Choroid plexus epithelial cell (primary cell): ENCODE measurements at regions not wholly inside any gene's neighbourhood (a gene's known extent, or its start where the extent isn't known, plus 50 kb on each side); places are given as distances from the start of the nearest gene placed in this dataset.

Experiments used
- DNase-seq: peaks from one replicate; pipeline ENCODE4 v3.0.0-alpha.2; 2010; ENCODE audit warnings: low read depth
- H3K4me3 ChIP-seq: 2 replicates; pipeline ENCODE4 v1.5.1; 2011; ENCODE audit warnings: low read depth, mild to moderate bottlenecking, control low read depth, low read length, moderate library complexity
- TF ChIP-seq, protein P1 (sequence below): conservative IDR thresholded peaks from 2 replicates; pipeline ENCODE4 v1.5.1; 2011; ENCODE audit warnings: low read depth, mild to moderate bottlenecking, control low read depth, inconsistent platforms, low read length, moderate library complexity

DNA sequence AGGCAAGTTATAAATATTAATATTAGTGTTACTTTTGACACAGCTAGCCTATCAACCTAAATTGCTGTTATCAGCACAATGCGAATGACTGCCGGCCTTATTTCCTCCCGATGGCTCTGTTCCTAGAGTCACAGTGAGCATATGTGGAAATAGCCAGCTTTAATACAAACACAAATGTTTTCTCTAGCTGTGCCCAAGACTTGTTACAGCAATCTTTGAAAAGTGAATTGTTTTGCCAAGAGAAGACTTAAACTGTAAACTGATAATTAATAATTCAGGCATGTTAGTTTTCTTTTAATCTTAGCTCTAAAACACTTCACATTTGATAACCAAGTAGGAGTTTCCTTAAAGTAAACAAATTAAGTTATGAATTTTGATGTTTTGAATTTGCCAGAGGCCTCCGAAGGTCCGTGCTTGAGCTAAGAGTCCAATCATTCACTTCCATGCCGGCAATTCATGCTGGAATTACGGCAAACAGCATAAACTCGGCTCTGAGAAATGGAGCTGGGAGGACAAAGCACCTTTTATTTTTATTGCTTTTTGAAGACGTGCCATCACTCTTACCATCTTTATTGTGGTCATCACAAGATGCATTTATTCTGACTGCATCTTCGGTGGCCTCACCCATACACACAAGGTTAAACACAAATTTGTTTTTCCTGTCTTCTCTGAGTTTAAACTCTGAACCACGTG lies 184.5 kb upstream of the CWC22 start:
- TF ChIP-seq, protein P1, sequence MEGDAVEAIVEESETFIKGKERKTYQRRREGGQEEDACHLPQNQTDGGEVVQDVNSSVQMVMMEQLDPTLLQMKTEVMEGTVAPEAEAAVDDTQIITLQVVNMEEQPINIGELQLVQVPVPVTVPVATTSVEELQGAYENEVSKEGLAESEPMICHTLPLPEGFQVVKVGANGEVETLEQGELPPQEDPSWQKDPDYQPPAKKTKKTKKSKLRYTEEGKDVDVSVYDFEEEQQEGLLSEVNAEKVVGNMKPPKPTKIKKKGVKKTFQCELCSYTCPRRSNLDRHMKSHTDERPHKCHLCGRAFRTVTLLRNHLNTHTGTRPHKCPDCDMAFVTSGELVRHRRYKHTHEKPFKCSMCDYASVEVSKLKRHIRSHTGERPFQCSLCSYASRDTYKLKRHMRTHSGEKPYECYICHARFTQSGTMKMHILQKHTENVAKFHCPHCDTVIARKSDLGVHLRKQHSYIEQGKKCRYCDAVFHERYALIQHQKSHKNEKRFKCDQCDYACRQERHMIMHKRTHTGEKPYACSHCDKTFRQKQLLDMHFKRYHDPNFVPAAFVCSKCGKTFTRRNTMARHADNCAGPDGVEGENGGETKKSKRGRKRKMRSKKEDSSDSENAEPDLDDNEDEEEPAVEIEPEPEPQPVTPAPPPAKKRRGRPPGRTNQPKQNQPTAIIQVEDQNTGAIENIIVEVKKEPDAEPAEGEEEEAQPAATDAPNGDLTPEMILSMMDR, result no peak
- DNase-seq, result peak; percentile 66
- H3K4me3 ChIP-seq, result no peak overlapping the region

DNA sequence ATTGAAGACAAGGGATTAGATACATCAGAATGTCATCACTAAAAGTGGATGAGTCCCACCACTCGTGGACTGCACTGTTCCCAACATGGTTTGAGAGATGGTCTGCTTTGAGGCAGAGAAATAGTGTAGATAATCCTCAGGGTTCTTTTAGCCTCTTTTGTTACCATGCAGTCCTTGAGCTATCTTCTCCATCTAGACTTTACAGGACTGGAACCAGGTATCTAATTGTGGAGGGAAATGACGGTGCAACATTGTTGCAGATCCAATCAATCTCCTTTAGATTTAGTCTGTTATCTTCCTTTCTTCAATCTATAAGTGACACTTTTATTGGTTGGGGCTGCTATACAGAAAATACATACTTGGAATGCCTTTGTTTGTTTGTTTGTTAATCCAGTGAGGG lies 183.8 kb upstream of the CWC22 start:
- no peak overlapping the region for H3K4me3 ChIP-seq
- DNase-seq, result no peak
- TF ChIP-seq, protein P1, result no peak

DNA sequence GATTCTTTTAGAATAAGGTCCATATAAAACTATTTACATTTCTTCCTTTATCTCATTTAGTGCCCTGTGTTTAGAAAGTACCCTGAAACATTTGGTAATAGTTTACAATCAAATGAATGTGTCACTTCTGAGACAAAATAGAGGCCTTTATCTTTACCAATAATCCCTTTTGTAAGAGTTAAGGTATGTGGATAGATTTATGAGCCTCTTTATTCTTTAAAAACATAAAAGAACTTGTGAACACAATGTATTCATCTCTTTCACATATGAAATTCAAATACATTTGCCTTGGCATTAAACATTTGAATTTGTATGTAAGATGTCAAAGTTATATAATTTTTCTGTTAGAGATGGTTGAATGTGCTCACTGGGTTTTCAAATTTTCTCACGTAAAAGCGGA lies 180.5 kb upstream of the CWC22 start:
- DNase-seq, result no peak
- TF ChIP-seq, protein P1, result no peak
- H3K4me3 ChIP-seq, result no peak overlapping the region

DNA sequence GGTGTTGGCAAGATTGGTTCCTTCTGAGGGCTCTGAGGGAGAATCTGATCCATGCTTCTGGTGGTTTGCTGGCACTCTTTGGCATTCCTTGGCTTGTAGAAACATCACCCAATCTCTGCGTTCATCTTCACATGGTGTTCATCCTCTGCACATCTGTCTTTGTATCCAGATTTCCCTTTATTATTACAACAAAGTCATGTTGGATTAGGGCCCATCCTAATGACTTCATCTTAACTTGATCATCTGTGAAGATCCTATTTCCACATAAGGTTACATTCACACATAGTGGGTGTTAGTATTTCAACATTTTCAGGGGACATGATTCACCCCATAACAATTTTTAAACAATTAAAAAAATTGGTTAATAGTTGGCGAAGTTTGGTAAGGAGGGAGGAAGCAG lies 177.4 kb upstream of the CWC22 start:
- DNase-seq, result peak; percentile 72
- TF ChIP-seq, protein P1, result no peak
- no peak overlapping the region for H3K4me3 ChIP-seq

DNA sequence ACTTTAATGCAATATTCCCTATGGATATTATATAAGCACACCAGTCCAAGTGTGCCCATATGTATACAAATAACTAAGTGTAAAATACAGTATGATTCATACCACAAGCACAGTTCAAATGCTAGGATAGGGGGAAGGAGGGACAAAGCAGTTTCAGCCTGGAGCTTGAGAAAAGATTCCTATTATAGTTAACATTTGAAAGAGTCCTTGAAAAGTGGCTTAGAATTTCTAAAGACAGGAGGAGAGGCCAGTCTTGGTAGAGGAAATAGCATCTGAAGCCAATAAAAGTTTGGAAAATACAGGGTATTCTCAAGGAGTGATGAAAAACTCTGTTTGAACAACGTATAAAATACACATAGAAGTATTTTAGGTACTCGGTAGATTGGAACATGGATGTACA lies 173.4 kb upstream of the CWC22 start:
- TF ChIP-seq, protein P1, result no peak
- no peak for DNase-seq
- H3K4me3 ChIP-seq, result no peak overlapping the region

DNA sequence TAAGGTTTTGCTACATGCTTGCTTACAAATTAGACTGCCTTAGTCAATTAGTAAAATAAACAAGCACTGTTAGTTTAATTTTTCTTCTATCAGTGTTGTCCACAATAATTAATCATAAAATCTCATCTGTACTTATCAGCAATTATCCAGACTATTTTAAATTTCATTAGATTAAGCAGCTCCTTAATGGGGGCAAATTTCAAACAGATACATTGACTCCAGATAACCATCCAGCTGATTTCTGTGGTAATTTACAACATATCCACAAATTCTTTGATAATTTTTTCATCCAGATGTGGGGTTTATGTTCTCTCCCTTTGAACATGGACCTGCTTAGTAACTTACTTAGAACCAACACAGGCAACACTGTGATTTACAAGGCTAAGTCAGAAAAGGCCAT lies 170.4 kb upstream of the CWC22 start:
- TF ChIP-seq, protein P1, result no peak
- H3K4me3 ChIP-seq, result no peak overlapping the region
- DNase-seq, result no peak

DNA sequence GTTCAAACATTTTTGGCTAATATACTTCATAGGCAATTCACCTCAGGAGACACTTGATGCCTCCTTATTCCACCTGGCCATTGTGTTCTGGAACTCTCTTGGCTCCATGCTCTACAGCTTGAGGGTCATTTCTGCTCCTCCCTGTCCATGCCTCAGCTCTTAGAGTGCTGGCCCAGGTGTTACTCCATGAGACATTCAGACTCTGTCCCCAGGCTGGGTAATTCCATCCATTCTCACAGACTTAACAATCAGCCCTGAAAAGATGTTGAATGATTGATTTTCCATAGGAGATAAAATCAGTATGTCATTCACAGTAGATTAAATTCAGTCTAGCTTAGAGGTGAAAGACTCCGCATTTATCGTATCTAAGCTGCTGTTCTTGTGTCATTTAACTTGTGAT lies 168.6 kb upstream of the CWC22 start:
- TF ChIP-seq, protein P1, result no peak
- no peak for DNase-seq
- H3K4me3 ChIP-seq, result no peak overlapping the region
